Uterus (tissue), 2 donors: ENCODE measurements at regions not wholly inside any gene's neighbourhood (a gene's known extent, or its start where the extent isn't known, plus 50 kb on each side); places are given as distances from the start of the nearest gene placed in this dataset.

Experiments used
- CTCF ChIP-seq, 4 experiments: fragments of 200-600 bp in 2 of 4; fragments of 450-650 bp in 2 of 4; sonication (generic) in 2 of 4; IDR thresholded peaks; one replicate each; pipeline ENCODE4 v1.5.1; 2016 to 2019; ENCODE audit warnings: antibody characterized with exemption in 4 of 4, mild to moderate bottlenecking in 2 of 4, moderate library complexity in 1 of 4
- POLR2A ChIP-seq, 2 donors: fragments of 450-650 bp; IDR thresholded peaks; one replicate each; pipeline ENCODE4 v1.6.1; 2016; ENCODE audit warnings: antibody characterized with exemption in 2 of 2, mild to moderate bottlenecking in 1 of 2, moderate library complexity in 1 of 2

GRCh38 chr10:43818687-43819086, 170.0 kb upstream of the ZNF32 start:
- TF ChIP-seq CTCF (IDR thresholded peaks at IDR 0.05) (no peak), POLR2A (IDR thresholded peaks at IDR 0.05) (no peak)
